NCI-H510A (cell line): ENCODE measurements at regions not wholly inside any gene's neighbourhood (a gene's known extent, or its start where the extent isn't known, plus 50 kb on each side); places are given as distances from the start of the nearest gene placed in this dataset.
"Not testable (repeated sequence)": the region's sequence is repeated elsewhere in the genome, so short reads cannot be mapped to it uniquely, and the experiment has no call there.

ENCODE experiments used
- DNase-seq: peaks from one replicate; lab custom pipeline; 2025; lab: John Stamatoyannopoulos, UW

GRCh38 chr2:238599549-238600505 is 173.1 kb downstream of the ASB1 start:
- DNase-seq: no peak

DNA sequence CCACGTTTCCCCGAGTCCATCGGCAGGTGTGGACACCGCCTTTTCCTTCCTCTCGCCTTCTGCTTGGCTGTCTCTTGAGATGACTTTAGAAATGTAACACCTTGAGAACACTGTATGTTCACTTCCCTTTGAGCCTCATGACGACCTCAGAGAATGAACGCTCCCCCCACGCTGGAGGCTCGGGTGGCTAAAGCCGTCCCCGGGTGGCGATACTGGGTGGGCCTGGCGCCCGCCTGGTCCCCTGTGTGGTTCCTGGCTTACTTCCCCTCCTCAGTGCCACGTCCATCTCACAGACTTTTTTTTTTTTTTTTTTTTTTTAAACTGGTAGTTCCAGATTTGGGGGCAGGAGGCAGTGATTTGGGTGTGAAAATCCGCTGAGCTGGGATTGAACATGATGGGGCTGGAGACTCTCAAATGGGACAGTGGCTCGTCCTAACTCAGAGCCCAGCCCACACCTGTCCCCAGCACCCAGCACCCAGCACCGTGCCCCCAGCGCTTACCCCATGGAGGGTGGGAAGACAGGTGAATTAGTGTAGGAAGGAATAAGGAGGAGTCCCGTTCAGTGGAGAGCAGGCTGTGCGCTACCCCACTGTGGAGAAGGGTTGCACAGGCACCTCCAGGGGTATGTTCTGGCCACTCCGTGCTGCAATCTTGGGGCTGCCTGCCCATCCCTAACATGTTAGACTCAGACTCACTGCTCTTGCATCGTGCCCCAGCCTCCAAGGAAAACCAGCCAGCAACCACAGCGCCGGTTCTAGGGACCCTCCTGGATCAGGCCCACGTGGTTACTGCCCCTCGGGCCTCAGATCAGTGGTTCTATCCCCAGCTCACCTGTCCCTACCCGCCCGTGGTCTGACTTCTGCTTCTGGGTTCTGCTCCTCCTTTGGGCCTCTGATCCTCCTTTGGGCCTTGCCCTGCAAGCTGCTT is 174.0 kb downstream of the ASB1 start:
- no peak for DNase-seq

DNA sequence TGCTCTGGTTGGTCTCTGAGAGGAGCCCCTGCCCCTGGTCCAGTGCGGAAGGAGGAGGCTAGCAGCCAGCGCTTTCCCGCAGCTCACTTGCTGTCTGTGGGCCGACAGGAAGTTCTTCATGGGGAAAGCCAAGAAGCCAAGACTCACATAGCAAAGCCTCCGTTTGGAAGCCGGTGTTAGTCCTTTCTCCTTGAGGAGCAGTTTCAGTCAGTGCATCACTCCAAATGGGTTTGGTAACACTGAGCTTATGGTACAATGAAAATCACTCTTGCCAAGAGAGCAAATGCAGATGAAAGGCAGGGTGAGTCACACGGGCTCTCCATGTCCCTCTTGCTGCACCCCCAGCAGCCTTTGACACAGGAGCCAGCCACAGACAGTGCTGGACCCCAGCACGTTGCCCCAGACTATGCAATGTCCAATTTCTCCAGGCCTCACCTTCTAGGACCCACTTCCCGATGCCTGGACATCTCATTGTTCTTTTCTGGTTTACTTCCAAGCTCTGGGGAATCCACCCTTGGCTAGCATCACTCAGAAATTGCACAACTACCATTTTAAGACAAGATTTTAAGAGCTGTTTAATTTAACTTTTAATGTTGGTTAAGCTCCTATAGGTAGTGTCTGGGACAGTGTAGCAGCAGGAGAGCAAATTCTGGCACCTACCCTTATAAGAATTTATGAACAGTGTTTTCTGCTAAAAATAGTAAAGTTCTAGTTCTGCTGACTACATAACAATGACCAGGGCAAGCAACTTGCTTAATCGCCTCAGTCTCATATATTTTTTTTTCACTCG is 174.9 kb downstream of the ASB1 start:
- DNase-seq: no peak

DNA sequence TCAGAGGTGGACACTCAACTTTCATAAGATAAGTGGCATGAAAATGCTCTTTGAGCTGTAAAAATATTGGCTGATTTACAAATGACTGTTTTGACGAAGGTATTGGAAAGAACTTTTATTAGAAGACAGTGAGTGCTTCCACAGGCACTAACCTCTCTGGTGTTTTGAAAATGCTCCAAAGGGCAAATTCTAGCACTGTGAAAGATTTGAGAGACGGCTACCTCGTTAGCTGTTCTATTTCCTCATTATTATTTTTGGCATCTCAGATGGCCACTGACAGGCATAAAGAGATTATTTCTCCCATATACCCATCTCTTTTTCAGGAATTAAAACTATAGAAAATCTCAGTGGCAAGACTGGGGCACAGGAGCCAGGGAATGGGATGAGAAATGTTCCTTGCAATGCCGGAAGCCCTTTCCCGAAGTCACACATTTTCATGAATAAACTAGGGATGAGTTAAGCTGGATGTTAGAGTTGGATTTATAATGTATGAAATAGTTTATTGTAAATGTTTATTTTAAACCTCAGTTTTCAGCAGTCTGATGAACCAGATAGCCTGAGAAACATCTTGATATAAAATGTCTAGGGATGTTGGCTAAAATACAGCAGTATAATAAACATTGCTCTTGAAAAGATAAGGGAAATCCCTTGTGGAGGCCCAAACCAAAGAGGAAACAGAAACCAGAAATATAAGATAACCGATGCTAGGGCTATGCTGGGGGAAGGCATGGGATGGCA is 175.7 kb downstream of the ASB1 start:
- no peak for DNase-seq

DNA sequence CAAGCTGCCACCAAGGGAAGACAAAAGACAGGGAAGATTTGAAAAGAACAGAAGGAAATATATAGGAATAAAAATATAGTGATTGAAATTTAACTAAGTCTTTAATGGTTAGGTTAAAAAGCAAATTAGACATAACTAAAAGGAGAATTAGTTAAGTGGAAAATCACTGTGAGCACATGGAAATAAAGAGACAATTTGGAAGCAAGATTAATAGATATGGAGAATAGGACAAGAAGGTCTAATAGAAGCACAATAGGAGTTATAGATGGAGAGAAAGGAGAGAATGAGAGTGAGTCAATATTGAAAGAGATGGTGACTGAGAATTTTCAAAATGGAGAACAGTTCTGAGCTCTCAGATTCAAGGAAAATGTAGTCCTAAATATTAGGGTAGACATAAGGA is 176.9 kb downstream of the ASB1 start:
- DNase-seq: no peak

DNA sequence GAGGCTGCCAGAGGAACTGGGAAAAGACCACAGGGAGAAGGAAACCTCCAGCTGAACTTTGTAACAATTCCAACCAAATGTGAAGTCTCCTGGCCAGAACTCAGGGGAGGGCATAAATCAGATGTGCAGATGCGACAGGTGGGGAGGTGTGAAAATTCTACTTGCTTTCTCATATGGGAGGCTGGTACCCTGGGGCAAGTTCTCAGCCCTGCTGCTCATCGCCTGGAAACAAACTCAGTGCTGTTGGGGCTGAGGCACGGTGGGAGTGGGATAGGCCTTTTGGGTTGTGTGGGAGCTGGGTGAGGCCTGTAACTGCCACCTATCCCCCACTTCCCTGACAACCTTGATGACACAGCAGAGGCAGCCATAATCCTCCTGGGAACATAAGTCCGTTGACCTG is 179.6 kb downstream of the ASB1 start:
- no peak for DNase-seq

GRCh38 chr2:238613610-238614009 is 186.9 kb downstream of the ASB1 start:
- DNase-seq: no peak

DNA sequence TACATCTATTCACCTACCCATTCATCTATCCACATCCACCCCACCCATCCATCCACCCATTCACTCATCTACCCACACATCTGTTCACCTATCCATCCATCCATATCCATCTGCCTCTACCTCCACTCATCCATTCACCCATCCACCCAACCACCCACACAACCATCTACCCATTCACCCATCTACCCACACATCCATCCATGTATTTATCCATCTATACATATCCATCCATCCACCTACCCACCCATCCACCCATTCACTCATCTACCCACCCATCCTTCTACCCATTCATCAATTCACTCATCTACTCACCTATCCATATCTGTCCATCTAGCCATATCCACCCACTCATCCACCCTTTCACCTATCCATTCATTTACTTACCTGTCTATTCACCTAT is 187.6 kb downstream of the ASB1 start:
- DNase-seq: no peak

- DNase-seq: no peak
Observed at GRCh38 chr2:238615187-238615586, 188.5 kb downstream of the ASB1 start.

GRCh38 chr2:238616681-238617080 is 190.0 kb downstream of the ASB1 start:
- DNase-seq: no peak

- DNase-seq: not testable (repeated sequence)
Observed at GRCh38 chr2:238618494-238619283, 192.0 kb downstream of the ASB1 start.

DNA sequence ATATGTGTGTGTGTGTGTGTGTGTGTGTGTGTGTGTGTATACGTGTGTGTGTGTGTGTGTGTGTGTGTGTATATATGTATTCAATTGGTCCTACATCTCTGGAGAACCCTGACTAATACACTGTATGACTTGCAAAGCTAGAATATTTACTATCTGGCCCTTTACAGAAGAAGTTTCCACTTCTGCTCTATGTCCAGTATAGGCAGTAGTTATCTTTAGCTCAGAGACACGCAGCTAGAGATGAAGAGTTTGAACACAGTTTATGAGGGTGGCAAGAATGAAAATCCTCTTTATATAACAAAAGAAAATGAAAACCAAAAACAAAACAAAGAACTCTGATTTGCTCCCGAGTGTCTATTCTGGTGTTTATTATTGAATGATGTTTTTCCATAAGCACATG is 201.2 kb downstream of the ASB1 start:
- no peak for DNase-seq

- DNase-seq: no peak
Observed at GRCh38 chr2:238629064-238629463, 202.3 kb downstream of the ASB1 start.

DNA sequence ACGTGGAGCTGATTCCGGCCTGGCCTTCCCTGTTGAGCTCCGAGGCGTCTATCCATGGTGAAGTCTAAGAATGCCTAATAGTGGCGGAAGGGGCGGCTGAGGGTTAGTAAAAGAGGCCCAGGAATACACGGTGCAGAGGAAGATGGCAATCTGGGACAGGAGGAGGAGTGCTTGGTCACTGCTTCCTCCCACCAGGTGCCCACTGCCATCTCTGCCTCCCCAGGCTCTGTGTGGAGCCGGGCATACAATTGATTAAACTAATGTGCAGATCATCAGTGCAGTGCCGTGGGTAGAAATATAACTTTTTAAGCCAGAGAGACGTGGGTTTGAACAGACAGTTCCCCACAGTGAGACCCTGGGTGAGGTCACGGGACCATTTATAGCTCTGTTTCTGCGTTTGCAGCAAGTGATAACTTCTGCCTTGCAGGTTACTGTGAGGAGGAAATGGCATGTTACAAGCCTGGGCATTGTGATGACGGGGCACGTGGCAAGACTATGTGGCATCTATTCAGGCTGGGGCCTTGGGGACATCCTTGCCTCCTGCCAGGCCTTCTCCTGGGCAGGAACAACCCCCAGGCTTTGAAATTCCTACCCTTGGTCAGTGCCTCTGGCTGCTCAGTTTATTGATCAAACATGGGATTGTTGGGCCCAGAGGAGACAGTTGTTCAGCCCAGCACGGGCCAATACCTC is 204.9 kb downstream of the ASB1 start:
- no peak for DNase-seq

DNA sequence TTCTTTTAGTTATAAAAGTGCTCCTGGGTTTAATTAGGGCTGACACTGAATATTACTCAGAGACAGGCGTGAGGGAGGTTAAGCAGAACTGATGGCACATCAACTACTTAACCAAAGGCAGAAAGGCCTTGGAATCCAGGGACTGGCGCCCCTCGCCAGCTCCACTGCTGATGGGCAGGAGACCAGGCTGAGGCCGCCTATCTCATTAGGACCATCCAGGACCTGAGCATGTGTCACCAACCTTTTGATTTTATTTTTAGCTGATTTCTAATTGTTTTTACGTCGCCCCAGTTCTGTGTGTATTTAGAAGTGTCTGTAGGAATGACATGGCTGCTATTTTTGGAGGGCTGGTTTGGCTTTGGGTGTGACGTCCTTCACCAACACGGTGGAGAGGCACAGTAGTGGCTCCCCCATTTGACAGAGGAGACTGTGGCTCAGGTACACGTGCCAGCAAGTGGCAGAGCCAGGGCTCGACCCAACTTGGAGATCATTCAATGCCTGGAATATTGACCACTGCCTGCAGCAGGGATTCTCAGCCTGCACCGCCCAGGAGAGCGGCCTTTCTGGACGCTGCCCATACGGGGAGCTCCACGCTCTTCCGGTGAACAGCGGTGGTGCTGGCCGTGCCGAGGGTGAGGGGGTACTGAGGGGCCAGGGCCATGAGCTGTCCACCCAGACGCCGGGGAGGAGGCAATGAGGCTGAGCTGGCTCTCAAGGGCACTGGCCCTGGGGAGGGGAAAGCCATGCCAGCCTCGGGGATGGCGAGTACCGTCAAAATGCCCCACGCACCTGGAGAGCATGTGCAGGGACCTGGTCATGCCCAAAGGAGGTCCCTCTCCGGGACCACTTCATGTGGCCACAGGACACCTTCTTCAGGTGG is 205.7 kb downstream of the ASB1 start:
- no peak for DNase-seq

GRCh38 chr2:238633426-238634328 is 206.9 kb downstream of the ASB1 start:
- DNase-seq: no peak

GRCh38 chr2:238634701-238635357 is 208.1 kb downstream of the ASB1 start:
- no peak for DNase-seq
